HG02973 (cell line): ENCODE measurements at regions not wholly inside any gene's neighbourhood (a gene's known extent, or its start where the extent isn't known, plus 50 kb on each side); places are given as distances from the start of the nearest gene placed in this dataset.

Source experiments
- ATAC-seq: cut with Tn5 transposase; IDR thresholded peaks from one replicate; pipeline ENCODE4 v1.9.1; 2021; ENCODE audit warnings: moderate library complexity; ENCODE audit not compliant: unreplicated experiment

- ATAC-seq = no peak
Measured at GRCh38 chr6:167049275-167049674, 50.1 kb downstream of the CEP43 start.

GRCh38 chr6:167050903-167051302, 51.7 kb downstream of the CEP43 start:
- no peak for ATAC-seq

- no peak for ATAC-seq
Measured at GRCh38 chr6:167053895-167054530, 54.8 kb downstream of the CEP43 start.

GRCh38 chr6:167054987-167055386, 55.8 kb downstream of the CEP43 start:
- no peak for ATAC-seq

- peak; percentile 97 for ATAC-seq
Measured at GRCh38 chr6:167056370-167056769, 57.2 kb downstream of the CEP43 start.

GRCh38 chr6:167058261-167058660, 59.1 kb downstream of the CEP43 start:
- ATAC-seq = no peak
